ENCODE measurements at regions not wholly inside any gene's neighbourhood (a gene's known extent, or its start where the extent isn't known, plus 50 kb on each side); places are given as distances from the start of the nearest gene placed in this dataset.
"Not testable (repeated sequence)": the region's sequence is repeated elsewhere in the genome, so short reads cannot be mapped to it uniquely, and the experiment has no call there.

DNA sequence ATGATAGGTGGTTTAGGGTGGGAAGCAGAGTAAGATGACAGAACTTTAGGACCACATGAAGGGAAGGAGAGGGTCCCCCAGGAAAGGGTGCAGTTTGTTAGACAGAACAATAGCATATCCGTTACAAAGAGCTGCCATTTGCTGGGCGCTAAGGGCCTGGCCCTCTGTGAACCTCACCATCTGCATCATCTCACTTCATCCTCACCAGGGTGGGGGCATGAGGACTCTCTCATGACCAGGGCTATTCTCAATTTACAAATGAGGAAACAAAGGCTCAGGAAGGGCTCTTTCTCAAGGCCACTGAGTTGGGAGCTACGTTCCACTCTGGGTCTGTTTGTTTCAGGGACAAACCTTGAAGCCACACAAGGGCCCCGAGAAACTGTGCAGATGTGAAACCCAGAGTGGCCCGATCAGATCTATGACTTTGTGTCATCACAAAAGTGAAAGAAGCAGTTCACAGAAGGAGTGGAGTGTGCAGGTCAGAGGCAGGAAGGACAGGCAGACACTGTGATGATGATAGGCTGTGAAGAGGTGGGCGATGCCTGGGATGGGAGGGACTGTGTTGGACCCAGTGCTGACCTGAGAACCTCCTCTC, 304.8 kb upstream of the PLGLB2 start:
- H3K4me3 ChIP-seq; H3K4me1 ChIP-seq; H3K9me3 ChIP-seq; H3K27me3 ChIP-seq; H3K27ac ChIP-seq (replicated peaks in 1 of 4); DNase-seq (ENCODE audit: extremely low spot score); H3K36me3 ChIP-seq; intact Hi-C loops (cut with DNase I): not testable (repeated sequence)
- 86% methylated on average over 4 of the region's 6 CpGs for WGBS

DNA sequence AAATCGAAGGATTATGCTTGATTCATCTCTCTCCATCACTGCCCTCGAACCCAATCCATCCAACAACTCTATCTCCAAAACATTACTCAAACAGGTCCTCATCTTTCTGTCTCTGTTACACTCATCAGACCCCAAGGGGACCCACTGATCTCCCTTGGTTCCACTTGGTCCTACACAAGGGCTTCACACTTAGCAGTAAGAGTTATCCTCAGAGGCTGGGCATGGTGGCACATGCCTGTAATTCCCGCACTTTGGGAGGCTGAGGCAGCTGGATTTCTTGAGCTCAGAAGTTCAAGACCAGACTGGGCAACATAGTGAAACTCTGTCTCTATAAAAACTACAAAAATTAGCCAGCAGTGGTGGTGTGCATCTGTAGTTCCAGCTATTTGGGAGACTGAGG, 302.9 kb upstream of the PLGLB2 start:
- H3K4me3 ChIP-seq; H3K27ac ChIP-seq (replicated peaks in 1 of 4); intact Hi-C loops (cut with DNase I); H3K4me1 ChIP-seq; H3K36me3 ChIP-seq; H3K9me3 ChIP-seq; H3K27me3 ChIP-seq: not testable (repeated sequence)
- DNase-seq (ENCODE audit: extremely low spot score), result peak; percentile 68
- WGBS, result 63% methylated on average over 3 of the region's 3 CpGs

DNA sequence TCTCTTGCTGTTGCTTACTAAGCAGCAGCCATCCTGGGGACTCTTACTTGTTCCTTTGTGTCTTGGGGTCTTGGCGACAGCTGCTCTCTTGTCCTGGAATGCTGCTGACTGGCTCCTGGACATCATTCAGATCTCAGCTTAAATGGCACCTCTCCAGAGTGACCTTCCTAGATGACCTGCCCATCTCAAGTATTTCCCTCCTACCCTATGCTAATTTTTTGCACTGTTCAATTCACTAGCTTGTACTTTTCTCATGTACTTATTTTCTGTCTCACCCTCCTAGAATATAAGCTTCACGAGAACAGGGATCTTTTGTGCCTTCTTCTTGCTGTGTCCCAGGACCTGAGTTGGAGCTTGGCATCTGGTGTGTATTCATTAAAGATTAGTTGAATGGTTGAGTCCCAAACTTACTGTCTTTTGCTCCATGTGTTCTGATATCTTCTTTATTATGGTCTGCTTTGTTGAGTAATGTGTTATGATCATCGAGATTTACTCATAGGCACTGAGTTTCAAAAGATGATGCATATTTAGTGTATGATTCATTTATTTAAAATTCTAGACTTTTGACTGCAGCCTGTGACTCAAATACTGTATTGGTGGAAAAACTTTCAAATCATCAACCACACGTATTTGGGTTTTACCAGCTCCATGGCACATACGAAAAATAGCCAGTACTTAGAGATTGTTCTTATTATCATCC, 302.1 kb upstream of the PLGLB2 start:
- H3K27me3 ChIP-seq; DNase-seq (ENCODE audit: extremely low spot score); H3K27ac ChIP-seq (replicated peaks in 1 of 4); H3K4me1 ChIP-seq; H3K36me3 ChIP-seq; intact Hi-C loops (cut with DNase I); H3K4me3 ChIP-seq; H3K9me3 ChIP-seq: not testable (repeated sequence)
- 77% methylated on average over 4 of the region's 5 CpGs for WGBS

DNA sequence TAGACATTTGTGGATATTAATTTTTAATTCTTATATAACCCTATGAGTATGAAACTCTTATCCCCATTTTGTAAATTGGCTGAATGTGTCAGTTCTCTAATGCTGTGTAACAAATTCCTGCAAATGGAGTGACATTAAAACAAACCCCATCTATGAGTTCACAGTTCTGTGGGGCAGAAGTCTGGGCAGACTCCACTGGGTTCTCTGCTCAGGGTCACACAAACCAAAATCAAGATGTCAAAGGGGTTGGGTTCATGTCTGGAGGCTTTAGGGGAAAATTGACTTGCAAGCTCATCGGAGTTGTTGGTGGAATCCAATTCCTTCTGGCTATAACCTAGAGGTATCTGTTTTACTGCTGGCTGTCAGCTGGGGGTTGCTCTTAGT, 301.6 kb upstream of the PLGLB2 start:
- H3K27ac ChIP-seq (replicated peaks in 1 of 4); DNase-seq (ENCODE audit: extremely low spot score); H3K36me3 ChIP-seq; H3K27me3 ChIP-seq; H3K9me3 ChIP-seq; H3K4me3 ChIP-seq; H3K4me1 ChIP-seq; intact Hi-C loops (cut with DNase I): not testable (repeated sequence)
- WGBS, result 80% methylated on average over 1 of the region's 1 CpG

DNA sequence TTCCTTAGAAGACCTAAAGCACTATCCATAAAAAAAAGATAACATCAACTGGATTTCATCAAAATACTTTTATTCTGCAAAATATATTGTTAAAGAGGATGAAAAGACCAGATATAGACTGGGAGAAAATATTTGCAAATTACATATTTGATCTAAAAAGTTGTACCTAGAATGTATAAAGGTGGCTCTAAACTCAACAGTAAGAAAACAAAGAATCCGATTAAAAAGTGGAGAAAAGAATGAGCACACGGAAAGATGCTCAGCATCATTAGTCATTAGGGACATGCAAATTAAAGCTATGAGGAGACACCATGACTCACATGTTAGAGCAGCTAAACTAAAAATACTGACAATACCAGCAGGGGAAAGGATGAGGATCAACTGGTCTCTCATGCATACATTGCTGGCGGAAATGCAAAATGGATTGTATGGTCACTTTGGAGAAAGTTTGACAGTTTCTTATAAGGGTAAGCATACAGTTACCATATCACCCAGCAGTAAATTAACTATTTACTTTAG, 298.4 kb upstream of the PLGLB2 start:
- H3K4me1 ChIP-seq, result peaks cover 7 to 24% (median 14%) of the 10 kb centered on the region in 4 donors
- DNase-seq (ENCODE audit: extremely low spot score); H3K27me3 ChIP-seq; H3K27ac ChIP-seq (replicated peaks in 1 of 4); H3K9me3 ChIP-seq; H3K36me3 ChIP-seq; intact Hi-C loops (cut with DNase I); H3K4me3 ChIP-seq: not testable (repeated sequence)
- WGBS, result 67% methylated on average over 2 of the region's 3 CpGs

DNA sequence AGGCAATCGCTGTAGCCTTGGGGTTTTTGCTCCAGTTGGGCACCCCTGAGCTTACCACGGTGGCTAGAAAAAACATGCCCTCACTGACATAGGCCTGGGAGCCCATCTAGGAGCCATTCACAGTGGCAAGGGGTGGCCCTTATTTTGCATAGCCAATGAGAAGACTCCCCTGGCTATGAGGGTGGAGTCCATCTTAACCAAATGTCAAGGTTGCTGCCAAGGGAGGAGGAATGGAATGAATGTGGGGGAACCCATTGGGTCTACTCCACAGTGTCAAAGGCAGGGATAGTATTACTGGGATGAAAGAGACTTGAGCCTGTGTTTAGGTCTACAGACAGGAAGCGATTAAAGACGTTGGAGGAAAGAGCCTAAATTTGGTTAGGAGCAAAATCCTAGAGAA, 295.7 kb upstream of the PLGLB2 start:
- peak overlapping the region in 1 of 4 donors; percentile 30 for H3K27ac ChIP-seq (replicated peaks in 1 of 4)
- H3K4me3 ChIP-seq, result not testable (repeated sequence)
- 75% methylated on average over 2 of the region's 4 CpGs for WGBS

DNA sequence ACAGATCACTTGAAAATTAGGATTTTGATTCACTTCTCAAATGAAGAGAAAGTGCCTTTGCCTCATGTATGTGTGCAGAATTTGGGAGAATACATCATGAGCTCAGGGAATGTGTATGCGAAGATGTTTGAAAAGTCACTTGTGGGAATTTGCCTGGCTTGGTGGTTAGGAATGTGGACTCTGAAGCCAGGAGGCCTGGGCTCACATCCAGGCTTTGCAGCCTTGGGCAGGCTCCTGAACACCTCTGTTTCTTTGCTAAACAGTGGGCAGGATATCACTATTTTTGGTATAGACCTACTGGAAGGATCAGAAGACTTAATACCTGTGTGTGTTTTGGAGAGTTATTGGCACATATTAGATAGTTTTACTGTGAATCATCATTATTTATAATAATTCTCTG, 295.0 kb upstream of the PLGLB2 start:
- H3K4me1 ChIP-seq, result peaks cover 7 to 32% (median 18%) of the 10 kb centered on the region in 4 donors
- H3K36me3 ChIP-seq; intact Hi-C loops (cut with DNase I); DNase-seq (ENCODE audit: extremely low spot score); H3K9me3 ChIP-seq; H3K4me3 ChIP-seq; H3K27me3 ChIP-seq: not testable (repeated sequence)
- TF ChIP-seq POLR2AphosphoS5 (IDR thresholded peaks at IDR 0.05), result peak in 1 of 2 donors; percentile 44
- peak overlapping the region in 1 of 4 donors; percentile 30 for H3K27ac ChIP-seq (replicated peaks in 1 of 4)
- WGBS, result 22% methylated on average over 1 of the region's 1 CpG

More for the DNA sequence above, 295.7 kb upstream of the PLGLB2 start:
- DNase-seq (ENCODE audit: extremely low spot score); H3K36me3 ChIP-seq; H3K9me3 ChIP-seq; H3K27me3 ChIP-seq; intact Hi-C loops (cut with DNase I): not testable (repeated sequence)
- H3K4me1 ChIP-seq, result peaks cover 7 to 32% (median 18%) of the 10 kb centered on the region in 4 donors

DNA sequence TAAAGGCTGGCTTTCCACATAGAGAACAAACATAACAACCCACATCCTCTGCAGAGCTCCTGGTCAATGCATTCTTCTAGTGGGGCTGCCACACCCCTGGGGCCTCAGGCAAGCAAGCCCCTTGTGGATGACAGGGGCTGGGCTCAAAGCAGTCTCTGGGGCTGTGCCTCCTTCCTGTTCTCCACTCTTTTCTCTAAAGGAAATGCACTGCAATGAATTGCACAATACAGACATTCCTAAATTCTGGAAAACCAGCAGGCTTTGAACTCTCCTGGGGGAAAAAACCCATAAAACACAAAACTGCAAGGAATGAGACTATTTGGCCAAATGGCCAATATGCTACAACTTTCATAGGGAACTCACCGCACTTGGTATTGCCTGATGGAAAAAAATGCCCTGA, 293.9 kb upstream of the PLGLB2 start:
- H3K4me3 ChIP-seq; H3K27me3 ChIP-seq; intact Hi-C loops (cut with DNase I); H3K36me3 ChIP-seq; DNase-seq (ENCODE audit: extremely low spot score); H3K9me3 ChIP-seq: not testable (repeated sequence)
- Histone ChIP-seq H3K27ac (replicated peaks in 1 of 4) (peak overlapping the region; percentile 10 to 75 (median 58)), H3K4me1 (peaks cover 7 to 32% (median 18%) of the 10 kb centered on the region in 4 donors)
- WGBS, result 78% methylated on average over 1 of the region's 1 CpG

DNA sequence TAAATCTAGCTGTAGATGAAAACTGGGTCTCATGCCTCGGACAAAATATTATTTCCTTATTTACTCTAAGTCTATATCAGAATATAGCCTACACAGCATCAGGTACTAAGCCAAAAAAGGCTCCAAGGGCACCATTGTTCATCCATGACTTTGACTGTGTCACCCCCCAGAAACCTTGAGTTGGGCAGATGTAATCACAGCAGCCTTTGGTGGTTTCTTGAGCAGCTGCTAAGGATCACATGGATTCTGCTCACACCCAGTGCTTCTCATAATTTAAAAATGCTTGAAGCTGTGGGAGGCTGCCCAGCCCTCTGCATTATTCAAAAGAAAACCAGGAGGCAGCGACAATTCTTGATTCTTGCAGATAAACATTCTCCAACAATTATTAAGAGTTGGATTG, 293.5 kb upstream of the PLGLB2 start:
- H3K36me3 ChIP-seq; H3K27me3 ChIP-seq; DNase-seq (ENCODE audit: extremely low spot score); intact Hi-C loops (cut with DNase I); H3K9me3 ChIP-seq; H3K4me3 ChIP-seq: not testable (repeated sequence)
- H3K27ac ChIP-seq (replicated peaks in 1 of 4), result peak overlapping the region; percentile 10 to 75 (median 58)
- H3K4me1 ChIP-seq, result peaks cover 7 to 32% (median 18%) of the 10 kb centered on the region in 4 donors
- 31% methylated on average over 2 of the region's 2 CpGs for WGBS

DNA sequence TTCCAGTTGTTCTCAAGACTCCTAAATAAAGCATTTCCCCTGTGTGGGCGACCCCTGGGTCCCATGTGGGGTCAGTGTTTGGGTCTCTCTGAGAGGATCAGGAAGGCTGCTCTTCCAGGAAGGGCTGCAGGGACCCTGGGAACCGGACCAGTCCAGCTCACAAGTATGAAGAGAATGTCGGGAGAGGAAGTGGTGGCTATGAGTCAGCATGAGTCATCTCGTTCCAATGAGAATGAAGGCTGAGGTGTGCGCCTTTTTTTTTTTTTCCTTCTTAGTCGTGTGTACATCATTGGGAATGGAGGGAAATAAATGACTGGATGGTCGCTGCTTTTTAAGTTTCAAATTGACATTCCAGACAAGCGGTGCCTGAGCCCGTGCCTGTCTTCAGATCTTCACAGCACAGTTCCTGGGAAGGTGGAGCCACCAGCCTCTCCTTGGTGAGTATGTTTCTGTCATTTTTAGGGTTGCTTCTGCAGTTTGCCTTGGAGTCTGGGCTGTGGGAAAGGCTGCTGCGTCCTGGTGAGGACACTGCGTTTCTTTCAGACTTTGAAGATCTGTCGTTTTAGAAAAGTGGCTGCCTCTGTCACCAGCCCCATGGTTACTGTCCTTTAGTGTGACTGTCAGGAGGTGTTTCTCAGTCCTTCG, 292.6 kb upstream of the PLGLB2 start:
- not testable (repeated sequence) for H3K9me3 ChIP-seq
- peak overlapping the region; percentile 36 to 54 (median 45) for H3K4me3 ChIP-seq

DNA sequence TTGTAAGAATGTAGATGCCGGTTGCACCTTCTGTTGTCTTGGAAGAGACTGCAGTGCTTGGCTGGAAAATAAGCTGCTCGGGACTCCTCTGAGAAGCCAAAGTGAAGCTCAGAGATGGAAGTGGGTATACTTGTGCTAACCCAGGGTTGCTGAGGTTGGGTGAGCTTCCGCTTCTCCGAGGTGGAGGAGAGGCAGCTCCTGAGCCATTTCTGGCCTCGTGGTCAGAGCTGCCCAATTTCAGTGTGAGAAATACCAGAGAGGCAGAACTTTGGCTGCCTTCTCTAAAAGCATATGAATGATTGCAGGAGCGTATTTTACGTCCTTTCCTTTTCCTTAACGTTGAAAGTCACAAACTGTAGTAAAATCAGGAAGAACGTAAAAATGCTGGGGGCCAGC, 292.0 kb upstream of the PLGLB2 start:
- not testable (repeated sequence) for DNase-seq (ENCODE audit: extremely low spot score)
- WGBS, result no CpG with 5 or more reads among the region's 9 CpGs
- H3K27ac ChIP-seq (replicated peaks in 1 of 4), result peak overlapping the region; percentile 70 to 80 (median 78)

More for the DNA sequence above, 292.6 kb upstream of the PLGLB2 start:
- H3K27me3 ChIP-seq; H3K36me3 ChIP-seq; intact Hi-C loops (cut with DNase I); DNase-seq (ENCODE audit: extremely low spot score): not testable (repeated sequence)
- peak overlapping the region; percentile 70 to 80 (median 78) for H3K27ac ChIP-seq (replicated peaks in 1 of 4)
- H3K4me1 ChIP-seq, result peaks cover 7 to 32% (median 18%) of the 10 kb centered on the region in 4 donors
- WGBS, result 0% methylated on average over 4 of the region's 13 CpGs

DNA sequence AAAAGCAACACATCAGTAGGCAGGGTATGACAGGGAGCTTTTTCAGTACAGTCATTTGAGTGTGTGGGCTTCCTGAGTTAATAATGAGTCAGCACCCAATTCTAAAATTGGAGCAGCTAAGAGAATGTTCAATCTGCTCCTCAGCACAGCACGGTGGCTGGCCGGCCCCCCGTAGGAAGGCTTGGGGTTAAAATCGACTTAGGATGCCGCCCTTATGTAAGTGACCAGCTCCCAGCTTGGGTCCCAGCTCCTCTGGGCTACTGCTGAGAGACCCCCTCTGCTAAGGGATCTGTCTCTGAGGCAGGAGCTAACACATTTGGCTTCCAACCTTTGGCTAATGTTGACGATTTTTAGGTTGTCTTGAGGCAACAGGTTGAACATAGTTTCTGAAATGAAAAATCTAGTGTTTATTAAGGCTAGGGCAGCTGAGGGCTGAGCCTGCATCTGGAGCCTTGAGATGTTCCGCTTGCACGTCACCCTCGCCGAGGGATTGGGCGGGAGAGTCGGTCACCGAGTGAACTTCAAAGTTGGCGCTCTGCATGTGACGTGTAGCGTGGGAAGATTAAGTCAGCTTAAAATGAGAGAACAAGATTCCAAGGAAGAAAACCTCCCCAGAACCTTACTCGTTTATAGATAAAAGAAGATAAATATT, 291.3 kb upstream of the PLGLB2 start:
- H3K27ac ChIP-seq (replicated peaks in 1 of 4), result peak overlapping the region; percentile 70 to 80 (median 78)
- peak overlapping the region; percentile 24 to 54 (median 27) for H3K4me3 ChIP-seq
- WGBS, result 17% methylated on average over 1 of the region's 17 CpGs
- H3K27me3 ChIP-seq; intact Hi-C loops (cut with DNase I); H3K36me3 ChIP-seq; DNase-seq (ENCODE audit: extremely low spot score); H3K9me3 ChIP-seq: not testable (repeated sequence)
- H3K4me1 ChIP-seq, result peaks cover 7 to 32% (median 18%) of the 10 kb centered on the region in 4 donors

More for the DNA sequence above, 292.0 kb upstream of the PLGLB2 start:
- H3K27me3 ChIP-seq; H3K36me3 ChIP-seq; intact Hi-C loops (cut with DNase I); H3K9me3 ChIP-seq: not testable (repeated sequence)
- peak overlapping the region; percentile 36 to 54 (median 45) for H3K4me3 ChIP-seq
- peaks cover 7 to 32% (median 18%) of the 10 kb centered on the region in 4 donors for H3K4me1 ChIP-seq

All from esophagus muscularis mucosa (tissue), 4 donors.